ENCODE measurements at regions not wholly inside any gene's neighbourhood (a gene's known extent, or its start where the extent isn't known, plus 50 kb on each side); places are given as distances from the start of the nearest gene placed in this dataset.

DNA sequence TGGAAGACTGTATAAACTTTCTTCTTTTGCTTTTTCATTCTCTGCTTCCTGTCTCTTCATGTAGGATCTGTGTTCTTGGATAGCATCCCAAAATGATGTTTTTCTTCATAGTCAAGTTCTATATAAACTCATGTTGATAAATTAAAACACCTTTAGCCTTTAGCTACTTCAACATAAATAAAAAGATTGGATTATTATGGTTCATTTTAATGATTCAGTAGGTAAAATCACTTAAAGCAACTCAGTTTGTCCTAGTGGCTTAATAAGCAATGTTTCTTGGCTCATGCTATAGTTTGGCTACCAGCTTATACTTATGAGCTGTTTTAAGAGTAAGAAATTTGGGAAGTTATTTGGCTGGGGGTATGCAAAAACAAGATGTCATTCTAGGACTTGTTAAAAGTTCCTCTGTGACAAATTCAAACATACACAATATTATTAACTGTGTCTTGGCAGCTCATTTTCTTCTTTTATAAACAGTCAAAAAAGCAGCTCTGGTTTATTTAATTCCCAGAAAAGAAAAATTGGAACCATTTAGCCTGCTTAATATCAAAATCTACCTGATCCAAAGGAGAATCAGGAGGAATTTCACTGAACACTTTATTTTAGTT lies 111.4 kb downstream of the TMTC3 start:
- CTCF ChIA-PET: interaction anchor here (0.6 kb wide), 1 partner anchor 1049 kb away, joined by 8 read pairs; no protein-coding TSS in a partner anchor
- dilution Hi-C loops (cut with HindIII; ENCODE audit: low sequenced_read_pairs, unreplicated experiment) (no loop called here), intact Hi-C loops (cut with micrococcal nuclease) (no loop called here), in situ Hi-C loops (cut with MboI; ENCODE audit: low sequenced_read_pairs) (no loop called here)
- Histone ChIP-seq H4K8ac (ENCODE audit: low read depth in 2 of 2, low read length in 2 of 2) (no peak overlapping the region), H3K79me1 (ENCODE audit: low read depth in 1 of 2, low read length in 2 of 2) (no peaks in the 10 kb centered on the region), H3K18ac (ENCODE audit: low read depth, low read length) (no peak overlapping the region), H3K9ac (ENCODE audit: low read depth, low read length) (no peak overlapping the region), H4K20me1 (ENCODE audit: insufficient read depth, low read length) (no peaks in the 10 kb centered on the region), H3K4me3 (ENCODE audit: insufficient read depth, low read depth, low read length) (no peak overlapping the region), H3K56ac (ENCODE audit: extremely low read depth, insufficient read depth, low read length) (no peak overlapping the region), H3K23ac (ENCODE audit: low read depth, low read length) (no peak overlapping the region), H3K4me2 (ENCODE audit: low read depth, low read length) (no peak overlapping the region), H3K27me3 (ENCODE audit: control insufficient read depth, insufficient read depth, low read length) (no peaks in the 10 kb centered on the region), H3K9me1 (ENCODE audit: insufficient read depth, low read length) (no peaks in the 10 kb centered on the region), H2AK9ac (replicated peaks; ENCODE audit: low read depth, low read length, poor library complexity) (no peak overlapping the region), H2BK20ac (ENCODE audit: low read depth, low read length) (no peak overlapping the region), H2AFZ (replicated peaks; ENCODE audit: low read length, poor library complexity) (no peak overlapping the region), H2BK120ac (ENCODE audit: low read depth, low read length) (no peak overlapping the region), H2BK5ac (ENCODE audit: low read depth, low read length, poor library complexity, severe bottlenecking) (no peak overlapping the region), H2BK15ac (ENCODE audit: low read depth, low read length) (no peak overlapping the region), H3K14ac (replicated peaks; ENCODE audit: low read depth, low read length) (no peak overlapping the region), H3K4ac (ENCODE audit: low read depth, low read length) (no peak overlapping the region), H2AK5ac (ENCODE audit: low read depth, low read length) (no peak overlapping the region), H3K9me3 (ENCODE audit: control insufficient read depth, insufficient read depth, low read length) (no peaks in the 10 kb centered on the region), H3K27ac (ENCODE audit: insufficient read depth, low read length) (no peak overlapping the region), H3K36me3 (ENCODE audit: control insufficient read depth, insufficient read depth, low read length) (no peaks in the 10 kb centered on the region), H3K4me1 (ENCODE audit: control insufficient read depth, insufficient read depth, low read length) (no peaks in the 10 kb centered on the region; the same call in 1 of the 2 replicates), H4K91ac (ENCODE audit: insufficient read depth, low read depth, low read length) (no peak overlapping the region), H4K5ac (ENCODE audit: low read depth, low read length) (no peak overlapping the region)
- POLR2A ChIA-PET (ENCODE audit: unreplicated experiment): interaction anchor here (0.6 kb wide), 1 partner anchor 1024 kb away, joined by 3 read pairs; no protein-coding TSS in a partner anchor
- TF ChIP-seq, protein P1, sequence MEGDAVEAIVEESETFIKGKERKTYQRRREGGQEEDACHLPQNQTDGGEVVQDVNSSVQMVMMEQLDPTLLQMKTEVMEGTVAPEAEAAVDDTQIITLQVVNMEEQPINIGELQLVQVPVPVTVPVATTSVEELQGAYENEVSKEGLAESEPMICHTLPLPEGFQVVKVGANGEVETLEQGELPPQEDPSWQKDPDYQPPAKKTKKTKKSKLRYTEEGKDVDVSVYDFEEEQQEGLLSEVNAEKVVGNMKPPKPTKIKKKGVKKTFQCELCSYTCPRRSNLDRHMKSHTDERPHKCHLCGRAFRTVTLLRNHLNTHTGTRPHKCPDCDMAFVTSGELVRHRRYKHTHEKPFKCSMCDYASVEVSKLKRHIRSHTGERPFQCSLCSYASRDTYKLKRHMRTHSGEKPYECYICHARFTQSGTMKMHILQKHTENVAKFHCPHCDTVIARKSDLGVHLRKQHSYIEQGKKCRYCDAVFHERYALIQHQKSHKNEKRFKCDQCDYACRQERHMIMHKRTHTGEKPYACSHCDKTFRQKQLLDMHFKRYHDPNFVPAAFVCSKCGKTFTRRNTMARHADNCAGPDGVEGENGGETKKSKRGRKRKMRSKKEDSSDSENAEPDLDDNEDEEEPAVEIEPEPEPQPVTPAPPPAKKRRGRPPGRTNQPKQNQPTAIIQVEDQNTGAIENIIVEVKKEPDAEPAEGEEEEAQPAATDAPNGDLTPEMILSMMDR (conservative IDR thresholded peaks at IDR 0.05; ENCODE audit: low read depth, low read length): no peak
- TF ChIP-seq CEBPB (IDR thresholded peaks at IDR 0.05; ENCODE audit: low read depth, low read length) (no peak), SMC3 (IDR thresholded peaks at IDR 0.05; ENCODE audit: low read depth, low read length) (no peak), MXI1 (IDR thresholded peaks at IDR 0.05; ENCODE audit: borderline replicate concordance, low read depth, low read length) (no peak), NFE2L2 (IDR thresholded peaks at IDR 0.05; ENCODE audit: low read depth, low read length) (no peak), CHD1 (IDR thresholded peaks at IDR 0.05; ENCODE audit: low read depth, low read length) (no peak), BHLHE40 (IDR thresholded peaks at IDR 0.05; ENCODE audit: low read depth, low read length) (no peak), RCOR1 (IDR thresholded peaks at IDR 0.05; ENCODE audit: insufficient replicate concordance, low read length) (no peak), MAFK (IDR thresholded peaks at IDR 0.05; ENCODE audit: low read depth, low read length) (no peak), POLR2A (IDR thresholded peaks at IDR 0.05; ENCODE audit: low read depth, low read length) (no peak), MAZ (IDR thresholded peaks at IDR 0.05; ENCODE audit: borderline replicate concordance, low read depth, low read length) (no peak), RFX5 (IDR thresholded peaks at IDR 0.05; ENCODE audit: low read depth, low read length) (no peak), RAD21 (IDR thresholded peaks at IDR 0.05; ENCODE audit: low read length) (no peak), FOS (IDR thresholded peaks at IDR 0.05; ENCODE audit: low read depth, low read length) (no peak)
- TF ChIP-seq, protein P2, sequence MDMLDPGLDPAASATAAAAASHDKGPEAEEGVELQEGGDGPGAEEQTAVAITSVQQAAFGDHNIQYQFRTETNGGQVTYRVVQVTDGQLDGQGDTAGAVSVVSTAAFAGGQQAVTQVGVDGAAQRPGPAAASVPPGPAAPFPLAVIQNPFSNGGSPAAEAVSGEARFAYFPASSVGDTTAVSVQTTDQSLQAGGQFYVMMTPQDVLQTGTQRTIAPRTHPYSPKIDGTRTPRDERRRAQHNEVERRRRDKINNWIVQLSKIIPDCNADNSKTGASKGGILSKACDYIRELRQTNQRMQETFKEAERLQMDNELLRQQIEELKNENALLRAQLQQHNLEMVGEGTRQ (IDR thresholded peaks at IDR 0.05; ENCODE audit: low read depth, low read length): no peak
- TF ChIP-seq, protein P3, sequence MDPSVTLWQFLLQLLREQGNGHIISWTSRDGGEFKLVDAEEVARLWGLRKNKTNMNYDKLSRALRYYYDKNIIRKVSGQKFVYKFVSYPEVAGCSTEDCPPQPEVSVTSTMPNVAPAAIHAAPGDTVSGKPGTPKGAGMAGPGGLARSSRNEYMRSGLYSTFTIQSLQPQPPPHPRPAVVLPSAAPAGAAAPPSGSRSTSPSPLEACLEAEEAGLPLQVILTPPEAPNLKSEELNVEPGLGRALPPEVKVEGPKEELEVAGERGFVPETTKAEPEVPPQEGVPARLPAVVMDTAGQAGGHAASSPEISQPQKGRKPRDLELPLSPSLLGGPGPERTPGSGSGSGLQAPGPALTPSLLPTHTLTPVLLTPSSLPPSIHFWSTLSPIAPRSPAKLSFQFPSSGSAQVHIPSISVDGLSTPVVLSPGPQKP (IDR thresholded peaks at IDR 0.05; ENCODE audit: borderline replicate concordance, low read depth, low read length): no peak
- ATAC-seq (ENCODE audit: low read depth): peak; percentile 29; the same call in 1 of the 2 replicates
- no TSS peak for BruUV-seq (replicated peaks)
- DNase-seq: peak; percentile 58

Measured in IMR-90 (cell line).